HepG2 (cell line): ENCODE measurements at regions not wholly inside any gene's neighbourhood (a gene's known extent, or its start where the extent isn't known, plus 50 kb on each side); places are given as distances from the start of the nearest gene placed in this dataset.

Experiments
- ATF3 ChIP-seq: sonication (generic); formaldehyde crosslinking; IDR thresholded peaks from 2 replicates; pipeline ENCODE4 v1.4.0; 2020; ENCODE audit warnings: missing genetic modification reagents
- DNMT3B ChIP-seq: conservative IDR thresholded peaks from 2 replicates; pipeline ENCODE4 v1.6.1; 2016; ENCODE audit warnings: missing biosample characterization, control low read depth
- LRRFIP1 ChIP-seq: sonication (generic); formaldehyde crosslinking; conservative IDR thresholded peaks from 2 replicates; pipeline ENCODE4 v1.4.0; 2020; ENCODE audit warnings: missing genetic modification reagents
- PATZ1 ChIP-seq: sonication (generic); formaldehyde crosslinking; IDR thresholded peaks from 2 replicates; pipeline ENCODE4 v1.4.0; 2020; ENCODE audit warnings: missing genetic modification reagents
- POGZ ChIP-seq: sonication (generic); formaldehyde crosslinking; IDR thresholded peaks from 2 replicates; pipeline ENCODE4 v1.4.0; 2020; ENCODE audit warnings: mild to moderate bottlenecking, missing genetic modification reagents
- SMAD1 ChIP-seq: sonication (generic); formaldehyde crosslinking; IDR thresholded peaks from 2 replicates; pipeline ENCODE4 v1.4.0; 2020; ENCODE audit warnings: missing genetic modification reagents, low read depth, mild to moderate bottlenecking, borderline replicate concordance
- SPEN ChIP-seq: sonication (generic); formaldehyde crosslinking; IDR thresholded peaks from 2 replicates; pipeline ENCODE4 v1.5.1; 2020; ENCODE audit warnings: low read depth, mild to moderate bottlenecking, missing genetic modification reagents
- TRAFD1 ChIP-seq: sonication (generic); formaldehyde crosslinking; IDR thresholded peaks from 2 replicates; pipeline ENCODE4 v1.5.1; 2020; ENCODE audit warnings: missing genetic modification reagents, mild to moderate bottlenecking, borderline replicate concordance
- ZBTB40 ChIP-seq, 2 experiments: fragments of 450-650 bp in 1 of 2; sonication (generic) in 1 of 2; formaldehyde crosslinking in 1 of 2; IDR thresholded peaks; 2 replicates each; pipeline versions ENCODE4 v1.6.1 to v1.8.0; 2016 to 2022; ENCODE audit warnings: antibody characterized with exemption in 1 of 2, mild to moderate bottlenecking in 1 of 2, missing genetic modification reagents in 1 of 2
- ZNF350 ChIP-seq: sonication (generic); formaldehyde crosslinking; IDR thresholded peaks from 2 replicates; pipeline ENCODE4 v1.4.0; 2020; ENCODE audit warnings: mild to moderate bottlenecking, low read depth, missing genetic modification reagents, borderline replicate concordance
- ZNF550 ChIP-seq: sonication (generic); formaldehyde crosslinking; IDR thresholded peaks from 2 replicates; pipeline ENCODE4 v1.4.0; 2020; ENCODE audit warnings: mild to moderate bottlenecking, missing genetic modification reagents, borderline replicate concordance
- ZSCAN25 ChIP-seq: sonication (generic); formaldehyde crosslinking; IDR thresholded peaks from 2 replicates; pipeline ENCODE4 v1.8.0; 2022; ENCODE audit warnings: mild to moderate bottlenecking, missing genetic modification reagents

GRCh38 chr5:30605693-30606268 lies 587.7 kb upstream of the CDH6 start (continued):
- TF ChIP-seq ZBTB40 (IDR thresholded peaks at IDR 0.05) (no peak), ZBTB40 (CRISPR knock-in tag; IDR thresholded peaks at IDR 0.05) (no peak), POGZ (CRISPR knock-in tag) (peak; percentile 96), ZNF350 (no peak), LRRFIP1 (no peak), SPEN (no peak), ZSCAN25 (CRISPR knock-in tag) (no peak), SMAD1 (CRISPR knock-in tag) (no peak), ATF3 (CRISPR knock-in tag) (no peak), PATZ1 (CRISPR knock-in tag) (peak; percentile 45; the same call in 1 of the 2 replicates), TRAFD1 (CRISPR knock-in tag) (no peak), ZNF550 (CRISPR knock-in tag) (no peak), DNMT3B (CRISPR knock-in tag) (0 out of 2 replicates have a peak, but pooled peaks have one; percentile 66)
